Peyer's patch (tissue), 4 donors: ENCODE measurements at regions not wholly inside any gene's neighbourhood (a gene's known extent, or its start where the extent isn't known, plus 50 kb on each side); places are given as distances from the start of the nearest gene placed in this dataset.

Experiments
- CTCF ChIP-seq, 6 experiments: fragments of 450-650 bp in 4 of 6; fragments of 200-600 bp in 2 of 6; sonication (generic) in 1 of 6; IDR thresholded peaks; one replicate each; pipeline ENCODE4 v1.5.1; 2017 to 2019; ENCODE audit warnings: antibody characterized with exemption in 6 of 6, mild to moderate bottlenecking in 3 of 6, moderate library complexity in 1 of 6
- POLR2A ChIP-seq, 2 donors: fragments of 450-650 bp; IDR thresholded peaks; one replicate each; pipeline ENCODE4 v1.5.1; 2017; ENCODE audit warnings: antibody characterized with exemption in 2 of 2, mild to moderate bottlenecking in 2 of 2, moderate library complexity in 2 of 2

GRCh38 chr13:44710576-44710975 is 134.4 kb upstream of the TSC22D1 start:
- TF ChIP-seq CTCF (IDR thresholded peaks at IDR 0.05) = no peak
- no peak for TF ChIP-seq POLR2A (IDR thresholded peaks at IDR 0.05)
